ENCODE measurements at regions not wholly inside any gene's neighbourhood (a gene's known extent, or its start where the extent isn't known, plus 50 kb on each side); places are given as distances from the start of the nearest gene placed in this dataset.

GRCh38 chr12:31865023-31865422 lies 94.2 kb upstream of the RESF1 start:
- Histone ChIP-seq H3K4me1 (peaks cover 0 to 14% (median 0%) of the 10 kb centered on the region in 4 donors), H3K36me3 (no peaks in the 10 kb centered on the region), H3K27ac (no peak overlapping the region), H3K27me3 (no peaks in the 10 kb centered on the region), H3K9me3 (no peaks in the 10 kb centered on the region), H3K4me3 (no peak overlapping the region)
- DNase-seq, result no peak
- no peak for ATAC-seq (ENCODE audit: low FRiP score in 2 of 2)
- 60 to 93% methylated on average over 2 of the region's 2 CpGs for WGBS, 2 donors
- TF ChIP-seq EP300 (IDR thresholded peaks at IDR 0.05) (no peak), POLR2AphosphoS5 (IDR thresholded peaks at IDR 0.05) (no peak), POLR2A (IDR thresholded peaks at IDR 0.05) (no peak), CTCF (IDR thresholded peaks at IDR 0.05) (no peak)

DNA sequence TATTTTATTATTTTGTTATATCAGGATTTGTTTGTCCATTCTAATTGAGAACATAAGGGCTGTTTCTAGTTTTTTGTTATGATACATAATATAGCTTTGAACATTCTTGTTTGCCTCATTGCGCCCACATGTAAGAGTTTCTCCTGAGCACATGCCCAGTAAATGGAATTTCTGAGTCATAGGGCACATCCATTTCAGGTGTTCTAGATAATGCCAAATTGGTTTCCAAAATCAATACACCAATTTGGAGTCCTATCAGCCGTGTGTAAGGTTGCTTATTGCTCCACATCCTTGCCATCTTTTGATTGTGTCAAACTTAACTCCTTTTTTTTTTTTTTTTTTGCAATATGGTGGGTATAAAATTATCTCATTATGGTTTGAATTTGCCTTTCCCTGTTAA lies 97.9 kb upstream of the RESF1 start:
- ATAC-seq (ENCODE audit: low FRiP score in 2 of 2), result no peak
- Histone ChIP-seq H3K27ac (no peak overlapping the region), H3K9me3 (no peaks in the 10 kb centered on the region), H3K4me3 (no peak overlapping the region), H3K27me3 (no peaks in the 10 kb centered on the region), H3K4me1 (no peaks in the 10 kb centered on the region), H3K36me3 (no peaks in the 10 kb centered on the region)
- no peak for DNase-seq
- WGBS, 2 donors, result 68 to 71% methylated on average over 2 of the region's 2 CpGs
- TF ChIP-seq CTCF (IDR thresholded peaks at IDR 0.05) (no peak), POLR2AphosphoS5 (IDR thresholded peaks at IDR 0.05) (no peak), EP300 (IDR thresholded peaks at IDR 0.05) (no peak), POLR2A (IDR thresholded peaks at IDR 0.05) (no peak)

GRCh38 chr12:31860401-31860800 lies 98.8 kb upstream of the RESF1 start:
- Histone ChIP-seq H3K4me3 (no peak overlapping the region), H3K36me3 (no peaks in the 10 kb centered on the region), H3K9me3 (no peaks in the 10 kb centered on the region), H3K4me1 (no peaks in the 10 kb centered on the region), H3K27me3 (no peaks in the 10 kb centered on the region), H3K27ac (no peak overlapping the region)
- ATAC-seq (ENCODE audit: low FRiP score in 2 of 2) (no peak), DNase-seq (no peak)
- WGBS, 2 donors, result 45 to 74% methylated on average over 4 of the region's 4 CpGs
- TF ChIP-seq CTCF (IDR thresholded peaks at IDR 0.05), result no peak
- TF ChIP-seq EP300 (IDR thresholded peaks at IDR 0.05), result peak in 1 of 4 donors; percentile 18
- TF ChIP-seq POLR2AphosphoS5 (IDR thresholded peaks at IDR 0.05), result no peak
- TF ChIP-seq POLR2A (IDR thresholded peaks at IDR 0.05), result no peak

- peak overlapping the region in 1 of 4 donors; percentile 11 for H3K27ac ChIP-seq
- H3K4me3 ChIP-seq, result no peak overlapping the region
- 74 to 82% methylated on average over 13 of the region's 13 CpGs for WGBS, 2 donors
- TF ChIP-seq POLR2AphosphoS5 (IDR thresholded peaks at IDR 0.05) (no peak), EP300 (IDR thresholded peaks at IDR 0.05) (no peak), CTCF (IDR thresholded peaks at IDR 0.05) (no peak), POLR2A (IDR thresholded peaks at IDR 0.05) (no peak)
- no peaks in the 10 kb centered on the region for H3K27me3 ChIP-seq
- no peaks in the 10 kb centered on the region for H3K4me1 ChIP-seq
- DNase-seq (peak in 1 of 2 donors; percentile 36), ATAC-seq (ENCODE audit: low FRiP score in 2 of 2) (peak in 1 of 2 donors; percentile 14)
- no peaks in the 10 kb centered on the region for H3K36me3 ChIP-seq
- H3K9me3 ChIP-seq, result no peaks in the 10 kb centered on the region
Measured at GRCh38 chr12:31859232-31859977, 99.8 kb upstream of the RESF1 start.

GRCh38 chr12:31855427-31855826 lies 103.8 kb upstream of the RESF1 start:
- no peak for TF ChIP-seq POLR2A (IDR thresholded peaks at IDR 0.05)
- TF ChIP-seq EP300 (IDR thresholded peaks at IDR 0.05), result no peak
- TF ChIP-seq POLR2AphosphoS5 (IDR thresholded peaks at IDR 0.05), result no peak
- TF ChIP-seq CTCF (IDR thresholded peaks at IDR 0.05), result no peak
- H3K36me3 ChIP-seq, result no peaks in the 10 kb centered on the region
- WGBS, 2 donors, result 92 to 94% methylated on average over 5 of the region's 5 CpGs
- H3K27me3 ChIP-seq, result no peaks in the 10 kb centered on the region
- H3K9me3 ChIP-seq, result peaks cover 0 to 6% (median 3%) of the 10 kb centered on the region in 4 donors
- no peak for ATAC-seq (ENCODE audit: low FRiP score in 2 of 2)
- H3K27ac ChIP-seq, result no peak overlapping the region
- peaks cover 0 to 8% (median 2%) of the 10 kb centered on the region in 4 donors for H3K4me1 ChIP-seq
- no peak overlapping the region for H3K4me3 ChIP-seq
- DNase-seq, result no peak

Data from upper lobe of left lung (tissue), 6 donors.